H7 (cell line): ENCODE measurements at regions not wholly inside any gene's neighbourhood (a gene's known extent, or its start where the extent isn't known, plus 50 kb on each side); places are given as distances from the start of the nearest gene placed in this dataset.
"Not testable (repeated sequence)": the region's sequence is repeated elsewhere in the genome, so short reads cannot be mapped to it uniquely, and the experiment has no call there.

ENCODE experiments used
- DNase-seq: peaks from one replicate; pipeline ENCODE4 v3.0.0; 2012
- H3K27me3 ChIP-seq: 2 replicates; pipeline ENCODE4 v1.6.0; 2011; ENCODE audit warnings: mild to moderate bottlenecking, low read length; ENCODE audit not compliant: control insufficient read depth, insufficient read depth
- H3K36me3 ChIP-seq: replicated peaks from 2 replicates; pipeline ENCODE4 v1.5.1; 2011; ENCODE audit warnings: low read length; ENCODE audit not compliant: control insufficient read depth, insufficient read depth
- H3K4me3 ChIP-seq: 2 replicates; pipeline ENCODE4 v1.5.1; 2011; ENCODE audit warnings: low read depth, mild to moderate bottlenecking, control low read depth, low read length, moderate library complexity; ENCODE audit not compliant: insufficient read depth

GRCh38 chr15:24305643-24306042 is 369.9 kb upstream of the NPAP1 start:
- not testable (repeated sequence) for H3K36me3 ChIP-seq, DNase-seq, H3K27me3 ChIP-seq, H3K4me3 ChIP-seq

- not testable (repeated sequence) for H3K36me3 ChIP-seq, H3K27me3 ChIP-seq, DNase-seq, H3K4me3 ChIP-seq
These were observed 365.9 kb upstream of the NPAP1 start for GRCh38 chr15:24309700-24310099.

- not testable (repeated sequence) for H3K27me3 ChIP-seq, DNase-seq, H3K36me3 ChIP-seq, H3K4me3 ChIP-seq
These were observed 363.9 kb upstream of the NPAP1 start for GRCh38 chr15:24311692-24312091.

- not testable (repeated sequence) for DNase-seq, H3K36me3 ChIP-seq, H3K4me3 ChIP-seq, H3K27me3 ChIP-seq
These were observed 359.2 kb upstream of the NPAP1 start for GRCh38 chr15:24316326-24316725.

GRCh38 chr15:24318981-24319380 is 356.6 kb upstream of the NPAP1 start:
- H3K27me3 ChIP-seq = no peaks in the 10 kb centered on the region
- DNase-seq = no peak
- no peaks in the 10 kb centered on the region for H3K36me3 ChIP-seq
- no peak overlapping the region for H3K4me3 ChIP-seq

- DNase-seq, H3K4me3 ChIP-seq, H3K27me3 ChIP-seq, H3K36me3 ChIP-seq: not testable (repeated sequence)
These were observed 351.5 kb upstream of the NPAP1 start for GRCh38 chr15:24324096-24324495.

- not testable (repeated sequence) for H3K4me3 ChIP-seq, H3K36me3 ChIP-seq, DNase-seq, H3K27me3 ChIP-seq
These were observed 349.1 kb upstream of the NPAP1 start for GRCh38 chr15:24326513-24326912.

- H3K27me3 ChIP-seq = not testable (repeated sequence)
These were observed 343.6 kb upstream of the NPAP1 start for GRCh38 chr15:24331964-24332363.

GRCh38 chr15:24341876-24342275 is 333.7 kb upstream of the NPAP1 start:
- not testable (repeated sequence) for H3K27me3 ChIP-seq, H3K4me3 ChIP-seq, DNase-seq, H3K36me3 ChIP-seq

More at GRCh38 chr15:24331964-24332363, 343.6 kb upstream of the NPAP1 start:
- DNase-seq, H3K4me3 ChIP-seq, H3K36me3 ChIP-seq: not testable (repeated sequence)

- H3K36me3 ChIP-seq = not testable (repeated sequence)
These were observed 322.8 kb upstream of the NPAP1 start for GRCh38 chr15:24352777-24353176.

GRCh38 chr15:24381103-24381502 is 294.5 kb upstream of the NPAP1 start:
- H3K36me3 ChIP-seq, H3K4me3 ChIP-seq, DNase-seq, H3K27me3 ChIP-seq: not testable (repeated sequence)

More at GRCh38 chr15:24352777-24353176, 322.8 kb upstream of the NPAP1 start:
- H3K4me3 ChIP-seq, DNase-seq, H3K27me3 ChIP-seq: not testable (repeated sequence)

- H3K4me3 ChIP-seq, DNase-seq, H3K36me3 ChIP-seq: not testable (repeated sequence)
These were observed 290.3 kb upstream of the NPAP1 start for GRCh38 chr15:24385258-24385657.

GRCh38 chr15:24394303-24394702 is 281.3 kb upstream of the NPAP1 start:
- DNase-seq = no peak
- Histone ChIP-seq H3K27me3 (no peaks in the 10 kb centered on the region), H3K4me3 (no peak overlapping the region), H3K36me3 (no peaks in the 10 kb centered on the region)

More at GRCh38 chr15:24385258-24385657, 290.3 kb upstream of the NPAP1 start:
- not testable (repeated sequence) for H3K27me3 ChIP-seq

GRCh38 chr15:24412649-24413048 is 262.9 kb upstream of the NPAP1 start:
- H3K4me3 ChIP-seq, H3K36me3 ChIP-seq, H3K27me3 ChIP-seq, DNase-seq: not testable (repeated sequence)

GRCh38 chr15:24426286-24427054 is 249.1 kb upstream of the NPAP1 start:
- H3K36me3 ChIP-seq, H3K27me3 ChIP-seq: not testable (repeated sequence)
- peak overlapping the region; percentile 30 for H3K4me3 ChIP-seq
- peak; percentile 32 for DNase-seq

- H3K27me3 ChIP-seq, H3K36me3 ChIP-seq: not testable (repeated sequence)
- DNase-seq = peak; percentile 24
- peak overlapping the region; percentile 30 for H3K4me3 ChIP-seq
These were observed 248.5 kb upstream of the NPAP1 start for GRCh38 chr15:24427055-24427400.
